OCI-LY7 (cell line): ENCODE measurements at regions not wholly inside any gene's neighbourhood (a gene's known extent, or its start where the extent isn't known, plus 50 kb on each side); places are given as distances from the start of the nearest gene placed in this dataset.

ENCODE experiments used
- CTCF ChIP-seq: fragments of 200-600 bp; sonication (generic); conservative IDR thresholded peaks from 2 replicates; pipeline ENCODE4 v1.5.1; 2014; ENCODE audit warnings: mild to moderate bottlenecking, antibody characterized with exemption, low read length, moderate library complexity, mixed read lengths
- EZH2phosphoT487 ChIP-seq: fragments of 200-600 bp; sonication (generic); IDR thresholded peaks from 2 replicates; pipeline ENCODE4 v1.6.1; 2018; ENCODE audit warnings: low read depth, borderline replicate concordance, mild to moderate bottlenecking, mixed run types, antibody characterized with exemption, low read length, moderate library complexity, mixed read lengths

DNA sequence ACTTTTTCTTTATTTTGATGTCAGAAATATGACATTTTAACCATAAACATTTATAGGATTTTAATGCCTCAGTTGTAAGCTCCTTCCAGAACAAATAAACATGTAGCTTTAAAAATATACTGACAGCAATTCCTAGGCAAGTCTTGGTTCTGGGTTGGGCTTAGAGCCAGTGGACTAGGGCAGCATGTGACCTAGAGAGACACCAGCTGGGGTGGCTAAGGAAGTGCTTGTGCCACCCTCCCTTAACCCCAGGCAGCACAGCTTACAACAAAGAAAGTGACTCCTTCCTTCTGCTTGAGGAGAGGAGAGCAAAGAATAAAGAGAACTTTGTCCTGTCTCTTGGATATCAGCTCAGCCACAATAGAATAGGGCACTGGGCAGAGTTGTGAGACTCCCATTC is 61.6 kb upstream of the KTN1 start:
- no peak for TF ChIP-seq CTCF
- no peak for TF ChIP-seq EZH2phosphoT487
